Neutrophil (primary cell): ENCODE measurements at regions not wholly inside any gene's neighbourhood (a gene's known extent, or its start where the extent isn't known, plus 50 kb on each side); places are given as distances from the start of the nearest gene placed in this dataset.

Source experiments
- H3K27ac ChIP-seq: fragments of 200-600 bp; sonication (generic); 2 replicates; pipeline ENCODE4 v1.5.1; 2016; ENCODE audit warnings: mild to moderate bottlenecking, moderate library complexity
- H3K27me3 ChIP-seq: fragments of 200-600 bp; sonication (generic); 2 replicates; pipeline ENCODE4 v1.6.0; 2016; ENCODE audit warnings: mild to moderate bottlenecking
- H3K36me3 ChIP-seq: fragments of 200-600 bp; sonication (generic); 2 replicates; pipeline ENCODE4 v1.5.1; 2017
- H3K4me1 ChIP-seq, 2 experiments: fragments of 200-600 bp in 1 of 2; sonication (generic) in 1 of 2; 1 replicate in 1 of 2; 2 replicates in 1 of 2; pipeline versions ENCODE4 v1.5.1 to v1.6.1; 2013 to 2016; ENCODE audit warnings: low read depth in 1 of 2, low read length in 1 of 2, mild to moderate bottlenecking in 1 of 2, moderate library complexity in 1 of 2; ENCODE audit not compliant: control insufficient read depth in 1 of 2, insufficient read depth in 1 of 2
- H3K4me3 ChIP-seq, 2 experiments: fragments of 200-600 bp in 1 of 2; sonication (generic) in 1 of 2; 1 replicate in 1 of 2; 2 replicates in 1 of 2; pipeline ENCODE4 v1.5.1; 2013 to 2016; ENCODE audit warnings: low read depth in 1 of 2, low read length in 1 of 2, mild to moderate bottlenecking in 1 of 2, moderate library complexity in 1 of 2
- H3K9me3 ChIP-seq: fragments of 200-600 bp; sonication (generic); 2 replicates; pipeline ENCODE4 v1.5.1; 2016
- TF ChIP-seq, protein P1 (sequence below): fragments of 200-600 bp; sonication (generic); IDR thresholded peaks from 2 replicates; pipeline ENCODE4 v1.5.1; 2016; ENCODE audit warnings: antibody characterized with exemption

DNA sequence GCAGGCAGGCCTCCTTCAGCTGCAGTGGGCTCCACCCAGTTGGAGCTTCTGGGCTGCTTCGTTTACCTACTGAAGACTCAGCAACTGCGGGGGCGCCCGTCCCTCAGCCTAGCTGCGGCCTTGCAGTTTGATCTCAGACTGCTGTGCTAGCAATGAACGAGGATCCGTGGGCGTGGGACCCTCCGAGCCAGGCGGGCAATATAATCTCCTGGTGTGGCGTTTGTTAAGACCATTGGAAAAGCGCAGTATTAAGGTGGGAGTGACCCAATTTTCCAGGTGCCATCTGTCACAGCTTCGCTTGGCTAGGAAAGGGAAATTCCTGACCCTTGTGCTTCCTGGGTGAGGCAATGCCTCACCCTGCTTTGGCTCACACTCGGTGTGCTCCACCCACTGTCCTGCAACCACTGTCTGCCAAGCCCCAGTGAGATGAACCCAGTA lies 159.2 kb upstream of the FOXP2 start:
- no peaks in the 10 kb centered on the region for H3K27me3 ChIP-seq
- no peaks in the 10 kb centered on the region for H3K4me1 ChIP-seq
- H3K9me3 ChIP-seq = no peaks in the 10 kb centered on the region
- H3K36me3 ChIP-seq = no peaks in the 10 kb centered on the region
- H3K4me3 ChIP-seq = no peak overlapping the region
- H3K27ac ChIP-seq = no peak overlapping the region
- TF ChIP-seq, protein P1, sequence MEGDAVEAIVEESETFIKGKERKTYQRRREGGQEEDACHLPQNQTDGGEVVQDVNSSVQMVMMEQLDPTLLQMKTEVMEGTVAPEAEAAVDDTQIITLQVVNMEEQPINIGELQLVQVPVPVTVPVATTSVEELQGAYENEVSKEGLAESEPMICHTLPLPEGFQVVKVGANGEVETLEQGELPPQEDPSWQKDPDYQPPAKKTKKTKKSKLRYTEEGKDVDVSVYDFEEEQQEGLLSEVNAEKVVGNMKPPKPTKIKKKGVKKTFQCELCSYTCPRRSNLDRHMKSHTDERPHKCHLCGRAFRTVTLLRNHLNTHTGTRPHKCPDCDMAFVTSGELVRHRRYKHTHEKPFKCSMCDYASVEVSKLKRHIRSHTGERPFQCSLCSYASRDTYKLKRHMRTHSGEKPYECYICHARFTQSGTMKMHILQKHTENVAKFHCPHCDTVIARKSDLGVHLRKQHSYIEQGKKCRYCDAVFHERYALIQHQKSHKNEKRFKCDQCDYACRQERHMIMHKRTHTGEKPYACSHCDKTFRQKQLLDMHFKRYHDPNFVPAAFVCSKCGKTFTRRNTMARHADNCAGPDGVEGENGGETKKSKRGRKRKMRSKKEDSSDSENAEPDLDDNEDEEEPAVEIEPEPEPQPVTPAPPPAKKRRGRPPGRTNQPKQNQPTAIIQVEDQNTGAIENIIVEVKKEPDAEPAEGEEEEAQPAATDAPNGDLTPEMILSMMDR = no peak

- no peaks in the 10 kb centered on the region for H3K36me3 ChIP-seq
- no peaks in the 10 kb centered on the region for H3K4me1 ChIP-seq
- H3K27ac ChIP-seq = no peak overlapping the region
- TF ChIP-seq, protein P1 = no peak
- no peaks in the 10 kb centered on the region for H3K27me3 ChIP-seq
- H3K4me3 ChIP-seq = no peak overlapping the region
- H3K9me3 ChIP-seq = no peaks in the 10 kb centered on the region
These were observed 171.0 kb upstream of the FOXP2 start for GRCh38 chr7:114243646-114244045.

DNA sequence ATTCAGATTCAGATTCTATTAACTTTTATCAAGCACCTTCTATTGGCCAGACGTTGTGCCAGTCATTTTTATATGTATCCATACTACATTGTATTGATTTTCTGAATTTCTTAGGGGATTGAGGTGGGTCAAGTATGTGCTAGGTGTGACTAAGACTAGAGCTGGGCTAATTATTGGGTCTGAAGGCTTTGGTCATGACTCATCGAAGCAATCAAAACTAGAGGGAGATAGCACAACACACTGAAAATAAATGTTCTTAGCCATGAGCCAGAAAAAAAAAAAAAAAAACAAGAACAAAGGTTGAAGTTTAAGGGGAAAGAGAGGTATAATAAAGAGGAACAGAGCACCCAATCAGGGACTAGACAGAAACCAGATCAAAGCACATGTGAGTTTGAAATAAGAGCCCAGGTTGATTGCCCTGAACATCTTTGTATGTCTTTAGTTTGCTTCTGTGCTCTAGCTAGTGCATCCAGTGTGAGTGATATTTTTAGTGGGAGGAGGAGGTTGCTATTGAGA lies 171.6 kb upstream of the FOXP2 start:
- Histone ChIP-seq H3K27ac (no peak overlapping the region), H3K27me3 (no peaks in the 10 kb centered on the region), H3K4me3 (no peak overlapping the region), H3K36me3 (no peaks in the 10 kb centered on the region), H3K4me1 (no peaks in the 10 kb centered on the region), H3K9me3 (no peaks in the 10 kb centered on the region)
- TF ChIP-seq, protein P1 = no peak

- no peaks in the 10 kb centered on the region for H3K36me3 ChIP-seq
- H3K27me3 ChIP-seq = no peaks in the 10 kb centered on the region
- H3K9me3 ChIP-seq = no peaks in the 10 kb centered on the region
- TF ChIP-seq, protein P1 = no peak
- no peak overlapping the region for H3K4me3 ChIP-seq
- no peaks in the 10 kb centered on the region for H3K4me1 ChIP-seq
- no peak overlapping the region for H3K27ac ChIP-seq
These were observed 185.4 kb upstream of the FOXP2 start for GRCh38 chr7:114229246-114229645.

- Histone ChIP-seq H3K4me1 (peaks cover 4 to 5% of the 10 kb centered on the region in 2 experiments), H3K27ac (no peak overlapping the region), H3K9me3 (no peaks in the 10 kb centered on the region), H3K27me3 (no peaks in the 10 kb centered on the region), H3K4me3 (no peak overlapping the region), H3K36me3 (no peaks in the 10 kb centered on the region)
- TF ChIP-seq, protein P1 = no peak
These were observed 188.8 kb upstream of the FOXP2 start for GRCh38 chr7:114225784-114226183.

- no peak overlapping the region for H3K4me3 ChIP-seq
- no peaks in the 10 kb centered on the region for H3K9me3 ChIP-seq
- H3K27me3 ChIP-seq = no peaks in the 10 kb centered on the region
- H3K4me1 ChIP-seq = peaks cover 4 to 5% of the 10 kb centered on the region in 2 experiments
- H3K36me3 ChIP-seq = no peaks in the 10 kb centered on the region
- TF ChIP-seq, protein P1 = no peak
- no peak overlapping the region for H3K27ac ChIP-seq
These were observed 196.3 kb upstream of the FOXP2 start for GRCh38 chr7:114218283-114218682.
